ENCODE measurements at regions not wholly inside any gene's neighbourhood (a gene's known extent, or its start where the extent isn't known, plus 50 kb on each side); places are given as distances from the start of the nearest gene placed in this dataset.

- no peaks in the 10 kb centered on the region for H3K9me3 ChIP-seq
- TF ChIP-seq EP300 (IDR thresholded peaks at IDR 0.05), result no peak
- TF ChIP-seq POLR2AphosphoS5 (IDR thresholded peaks at IDR 0.05), result no peak
- no peak for TF ChIP-seq CTCF (IDR thresholded peaks at IDR 0.05)
- TF ChIP-seq POLR2A (IDR thresholded peaks at IDR 0.05), result no peak
- intact Hi-C loops (cut with DNase I), result no loop called here
These were observed 112.4 kb upstream of the SPATA31D4 start for GRCh38 chr9:81815781-81816180.

GRCh38 chr9:81819155-81819554 lies 109.1 kb upstream of the SPATA31D4 start:
- Histone ChIP-seq H3K4me1 (peaks cover 0 to 39% (median 24%) of the 10 kb centered on the region in 4 donors), H3K4me3 (no peak overlapping the region)
- 85% methylated on average over 7 of the region's 7 CpGs for WGBS, 2 donors

More at GRCh38 chr9:81815781-81816180, 112.4 kb upstream of the SPATA31D4 start:
- Histone ChIP-seq H3K4me1 (peaks cover 0 to 36% (median 22%) of the 10 kb centered on the region in 4 donors), H3K27me3 (no peaks in the 10 kb centered on the region), H3K27ac (no peak overlapping the region), H3K4me3 (no peak overlapping the region), H3K36me3 (no peaks in the 10 kb centered on the region)
- WGBS, 2 donors, result 95 to 96% methylated on average over 3 of the region's 3 CpGs
- no peak for DNase-seq

GRCh38 chr9:81819859-81820546 lies 108.2 kb upstream of the SPATA31D4 start:
- intact Hi-C loops (cut with DNase I), result loop anchor here (10.0 kb wide), 1 partner anchor 205 kb away; no protein-coding TSS in a partner anchor
- WGBS, 2 donors, result 74 to 86% methylated on average over 8 of the region's 8 CpGs

More at GRCh38 chr9:81819155-81819554, 109.1 kb upstream of the SPATA31D4 start:
- TF ChIP-seq POLR2A (IDR thresholded peaks at IDR 0.05) (no peak), CTCF (IDR thresholded peaks at IDR 0.05) (no peak), EP300 (IDR thresholded peaks at IDR 0.05) (no peak), POLR2AphosphoS5 (IDR thresholded peaks at IDR 0.05) (no peak)
- peak overlapping the region in 3 of 4 donors; percentile 68 to 76 (median 71) for H3K27ac ChIP-seq
- no peaks in the 10 kb centered on the region for H3K27me3 ChIP-seq
- no peaks in the 10 kb centered on the region for H3K9me3 ChIP-seq
- intact Hi-C loops (cut with DNase I), result no loop called here
- no peak for DNase-seq
- no peaks in the 10 kb centered on the region for H3K36me3 ChIP-seq

GRCh38 chr9:81822301-81822865 lies 105.8 kb upstream of the SPATA31D4 start:
- intact Hi-C loops (cut with DNase I), result loop anchor here (10.0 kb wide), 1 partner anchor 208 kb away; no protein-coding TSS in a partner anchor

More at GRCh38 chr9:81819859-81820546, 108.2 kb upstream of the SPATA31D4 start:
- DNase-seq, result no peak
- H3K9me3 ChIP-seq, result no peaks in the 10 kb centered on the region
- peaks cover 0 to 33% (median 21%) of the 10 kb centered on the region in 4 donors for H3K4me1 ChIP-seq
- H3K27me3 ChIP-seq, result no peaks in the 10 kb centered on the region
- H3K4me3 ChIP-seq, result no peak overlapping the region
- H3K27ac ChIP-seq, result peak overlapping the region; percentile 3 to 76 (median 70)
- TF ChIP-seq CTCF (IDR thresholded peaks at IDR 0.05), result no peak
- TF ChIP-seq POLR2AphosphoS5 (IDR thresholded peaks at IDR 0.05), result peak in 3 of 4 donors; percentile 4 to 41 (median 40)
- TF ChIP-seq POLR2A (IDR thresholded peaks at IDR 0.05), result no peak
- TF ChIP-seq EP300 (IDR thresholded peaks at IDR 0.05), result peak in 1 of 4 donors; percentile 0
- H3K36me3 ChIP-seq, result no peaks in the 10 kb centered on the region

More at GRCh38 chr9:81822301-81822865, 105.8 kb upstream of the SPATA31D4 start:
- DNase-seq, result no peak
- 87 to 88% methylated on average over 7 of the region's 7 CpGs for WGBS, 2 donors
- H3K27ac ChIP-seq, result no peak overlapping the region
- TF ChIP-seq POLR2A (IDR thresholded peaks at IDR 0.05), result no peak
- TF ChIP-seq CTCF (IDR thresholded peaks at IDR 0.05), result no peak
- TF ChIP-seq POLR2AphosphoS5 (IDR thresholded peaks at IDR 0.05), result no peak
- no peak for TF ChIP-seq EP300 (IDR thresholded peaks at IDR 0.05)
- no peaks in the 10 kb centered on the region for H3K27me3 ChIP-seq
- no peak overlapping the region for H3K4me3 ChIP-seq
- H3K9me3 ChIP-seq, result no peaks in the 10 kb centered on the region
- H3K36me3 ChIP-seq, result no peaks in the 10 kb centered on the region
- H3K4me1 ChIP-seq, result peaks cover 0 to 48% (median 37%) of the 10 kb centered on the region in 4 donors
